Ovary (tissue), 7 donors: ENCODE measurements at regions not wholly inside any gene's neighbourhood (a gene's known extent, or its start where the extent isn't known, plus 50 kb on each side); places are given as distances from the start of the nearest gene placed in this dataset.

Experiments
- DNase-seq, 5 donors: peaks; one replicate each; pipeline ENCODE4 v3.0.0-alpha.2; 2019 to 2020
- H3K27ac ChIP-seq, 2 donors: fragments of 200-600 bp; one replicate each; pipeline versions ENCODE4 v1.5.1 to v1.8.0; 2019 to 2022
- H3K27me3 ChIP-seq: fragments of 200-600 bp; one replicate; pipeline ENCODE4 v1.8.0; 2022
- H3K36me3 ChIP-seq: fragments of 200-600 bp; sonication (generic); one replicate; pipeline ENCODE4 v1.5.1; 2019
- H3K4me1 ChIP-seq: one replicate; pipeline ENCODE4 v1.8.1; 2013; ENCODE audit warnings: mild to moderate bottlenecking, moderate library complexity; ENCODE audit not compliant: insufficient read depth
- H3K4me3 ChIP-seq: fragments of 200-600 bp; sonication (generic); one replicate; pipeline ENCODE4 v1.5.1; 2017
- H3K9me3 ChIP-seq, 2 donors: fragments of 200-600 bp in 1 of 2; sonication (generic) in 1 of 2; one replicate each; pipeline versions ENCODE4 v1.5.1 to v1.8.1; 2013 to 2019; ENCODE audit warnings: mild to moderate bottlenecking in 1 of 2, moderate library complexity in 1 of 2
- CTCF ChIP-seq, 3 donors: fragments of 450-650 bp in 2 of 3; fragments of 200-600 bp in 1 of 3; IDR thresholded peaks; one replicate each; pipeline versions ENCODE4 v1.5.1 to v1.8.0; 2016 to 2022; ENCODE audit warnings: antibody characterized with exemption in 3 of 3, mild to moderate bottlenecking in 1 of 3
- EP300 ChIP-seq: sonication (generic); formaldehyde crosslinking; IDR thresholded peaks from one replicate; pipeline ENCODE4 v1.6.1; 2017; ENCODE audit warnings: antibody characterized with exemption
- POLR2A ChIP-seq: fragments of 450-650 bp; IDR thresholded peaks from one replicate; pipeline ENCODE4 v1.6.1; 2017; ENCODE audit warnings: antibody characterized with exemption, mild to moderate bottlenecking, moderate library complexity
- whole genome bisulfite sequencing, 3 donors: extraction: QIAGEN DNeasy Blood & Tissue Kit in 1 of 3; methylation state at CpG; one replicate each; pipeline versions ENCODE4 v1.1.5 to v1.1.7; 2013 to 2017; 5-methylcytosine and 5-hydroxymethylcytosine counted together
- intact Hi-C, 4 donors: fragments of 100-400 bp; cut with DNase I; formaldehyde crosslinking; loops; one replicate each; pipeline versions ENCODE4 v1.11.0 to v1.15.1; 2022 to 2023
- donor health status: DM: no; HTN: no; CAD: no; lungs with moderate emphysema.
- donor health status: DM: no; HTN: no; CAD: no.
- donor health status: Bipolar disorder and iron deficiency.
- donor health status: DM: no; HTN: no; CAD: no.
- donor health status: DM: yes; HTN: yes; CAD: no.

- H3K4me1 ChIP-seq, result peaks cover 7% of the 10 kb centered on the region
- intact Hi-C loops, result no loop called here
Measured at GRCh38 chr2:30359644-30360167, 87.3 kb upstream of the LCLAT1 start.

GRCh38 chr2:30361751-30362394, 85.2 kb upstream of the LCLAT1 start:
- 82 to 87% (median 83%) methylated on average over 11 of the region's 11 CpGs for WGBS, 3 donors
- Histone ChIP-seq H3K27me3 (no peaks in the 10 kb centered on the region), H3K27ac (no peak overlapping the region), H3K4me1 (peaks cover 7% of the 10 kb centered on the region), H3K9me3 (no peaks in the 10 kb centered on the region), H3K4me3 (no peak overlapping the region), H3K36me3 (no peaks in the 10 kb centered on the region)
- no peak for TF ChIP-seq POLR2A
- TF ChIP-seq CTCF (IDR thresholded peaks at IDR 0.05), result no peak
- TF ChIP-seq EP300, result no peak
- no peak for DNase-seq
- intact Hi-C loops, result no loop called here

More at GRCh38 chr2:30359644-30360167, 87.3 kb upstream of the LCLAT1 start:
- WGBS, 3 donors, result 17 to 19% (median 18%) methylated on average over 7 of the region's 7 CpGs
- no peaks in the 10 kb centered on the region for H3K27me3 ChIP-seq
- H3K27ac ChIP-seq, result peak overlapping the region in 1 of 2 donors; percentile 19
- H3K36me3 ChIP-seq, result no peaks in the 10 kb centered on the region
- TF ChIP-seq EP300, result no peak
- TF ChIP-seq POLR2A, result no peak
- H3K9me3 ChIP-seq, result no peaks in the 10 kb centered on the region
- DNase-seq, result peak; percentile 54 to 78 (median 64)
- no peak overlapping the region for H3K4me3 ChIP-seq

GRCh38 chr2:30362468-30363081, 84.5 kb upstream of the LCLAT1 start:
- TF ChIP-seq CTCF (IDR thresholded peaks at IDR 0.05), result no peak
- no peaks in the 10 kb centered on the region for H3K36me3 ChIP-seq
- no peak overlapping the region for H3K27ac ChIP-seq
- H3K9me3 ChIP-seq, result no peaks in the 10 kb centered on the region
- WGBS, 3 donors, result 20 to 23% (median 21%) methylated on average over 4 of the region's 4 CpGs
- intact Hi-C loops, result no loop called here
- H3K4me1 ChIP-seq, result peaks cover 7% of the 10 kb centered on the region
- H3K4me3 ChIP-seq, result no peak overlapping the region
- no peak for DNase-seq
- no peaks in the 10 kb centered on the region for H3K27me3 ChIP-seq

- 91 to 94% (median 91%) methylated on average over 3 of the region's 3 CpGs for WGBS, 3 donors
- Histone ChIP-seq H3K9me3 (no peaks in the 10 kb centered on the region), H3K4me1 (peaks cover 7% of the 10 kb centered on the region), H3K27ac (no peak overlapping the region), H3K4me3 (no peak overlapping the region), H3K36me3 (no peaks in the 10 kb centered on the region), H3K27me3 (no peaks in the 10 kb centered on the region)
- no peak for TF ChIP-seq EP300
- intact Hi-C loops, result no loop called here
- DNase-seq, result no peak
Measured at GRCh38 chr2:30363406-30363805, 83.6 kb upstream of the LCLAT1 start.

- WGBS, 3 donors, result 93% methylated on average over 10 of the region's 10 CpGs
- H3K4me3 ChIP-seq, result no peak overlapping the region
- intact Hi-C loops, result no loop called here
- no peaks in the 10 kb centered on the region for H3K27me3 ChIP-seq
- H3K9me3 ChIP-seq, result no peaks in the 10 kb centered on the region
- H3K36me3 ChIP-seq, result no peaks in the 10 kb centered on the region
- no peak for TF ChIP-seq POLR2A
- no peak for TF ChIP-seq CTCF (IDR thresholded peaks at IDR 0.05)
- no peak for TF ChIP-seq EP300
- peaks cover under 1% of the 10 kb centered on the region for H3K4me1 ChIP-seq
- H3K27ac ChIP-seq, result no peak overlapping the region
- no peak for DNase-seq
Measured at GRCh38 chr2:30365201-30365600, 81.8 kb upstream of the LCLAT1 start.
